ENCODE measurements at regions not wholly inside any gene's neighbourhood (a gene's known extent, or its start where the extent isn't known, plus 50 kb on each side); places are given as distances from the start of the nearest gene placed in this dataset.
"Not testable (repeated sequence)": the region's sequence is repeated elsewhere in the genome, so short reads cannot be mapped to it uniquely, and the experiment has no call there.

DNA sequence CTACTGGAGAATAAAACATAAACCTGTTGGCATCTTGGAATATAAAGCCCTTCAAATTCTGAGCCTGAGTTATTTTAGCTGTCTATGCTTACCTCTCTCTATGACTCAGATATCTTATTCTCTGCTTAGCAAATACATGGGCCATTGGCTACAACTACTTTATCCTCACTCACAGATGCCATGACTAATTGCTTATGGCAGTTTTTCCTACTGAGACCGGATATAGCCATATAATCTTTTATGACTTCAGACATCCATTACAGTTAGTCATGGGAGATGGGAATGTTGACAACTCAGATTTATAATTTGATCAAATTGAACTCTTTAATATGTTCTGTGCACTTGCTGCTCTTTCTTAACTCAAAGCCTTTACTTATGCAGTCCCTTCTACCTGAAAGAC, 502.4 kb upstream of the ATP2B1 start:
- peak; percentile 59 for DNase-seq (ENCODE audit: low read depth)
- TF ChIP-seq, protein P1, sequence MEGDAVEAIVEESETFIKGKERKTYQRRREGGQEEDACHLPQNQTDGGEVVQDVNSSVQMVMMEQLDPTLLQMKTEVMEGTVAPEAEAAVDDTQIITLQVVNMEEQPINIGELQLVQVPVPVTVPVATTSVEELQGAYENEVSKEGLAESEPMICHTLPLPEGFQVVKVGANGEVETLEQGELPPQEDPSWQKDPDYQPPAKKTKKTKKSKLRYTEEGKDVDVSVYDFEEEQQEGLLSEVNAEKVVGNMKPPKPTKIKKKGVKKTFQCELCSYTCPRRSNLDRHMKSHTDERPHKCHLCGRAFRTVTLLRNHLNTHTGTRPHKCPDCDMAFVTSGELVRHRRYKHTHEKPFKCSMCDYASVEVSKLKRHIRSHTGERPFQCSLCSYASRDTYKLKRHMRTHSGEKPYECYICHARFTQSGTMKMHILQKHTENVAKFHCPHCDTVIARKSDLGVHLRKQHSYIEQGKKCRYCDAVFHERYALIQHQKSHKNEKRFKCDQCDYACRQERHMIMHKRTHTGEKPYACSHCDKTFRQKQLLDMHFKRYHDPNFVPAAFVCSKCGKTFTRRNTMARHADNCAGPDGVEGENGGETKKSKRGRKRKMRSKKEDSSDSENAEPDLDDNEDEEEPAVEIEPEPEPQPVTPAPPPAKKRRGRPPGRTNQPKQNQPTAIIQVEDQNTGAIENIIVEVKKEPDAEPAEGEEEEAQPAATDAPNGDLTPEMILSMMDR (IDR thresholded peaks at IDR 0.05; ENCODE audit: insufficient read depth, low read depth, low read length), result no peak
- no peak overlapping the region for H3K4me3 ChIP-seq (ENCODE audit: low read depth, low read length)

DNA sequence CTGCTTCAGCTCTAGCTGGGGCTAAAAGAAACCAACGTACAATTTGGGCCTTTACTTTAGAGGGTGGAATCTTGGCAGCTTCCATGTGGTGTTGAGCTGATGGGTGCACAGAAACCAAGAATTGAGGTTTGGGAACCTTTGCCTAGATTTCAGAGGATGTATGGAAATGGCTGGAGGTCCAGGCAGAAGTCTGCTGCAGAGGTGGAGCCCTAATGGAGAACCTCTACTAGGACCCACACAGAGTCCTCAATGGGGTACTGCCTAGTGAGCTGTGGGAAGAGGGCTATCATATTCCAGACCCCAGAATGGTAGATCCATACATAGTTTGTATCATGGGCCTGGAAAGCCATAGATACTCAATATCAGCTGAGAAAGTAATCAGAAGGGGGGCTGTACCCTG, 500.4 kb upstream of the ATP2B1 start:
- TF ChIP-seq, protein P1 (IDR thresholded peaks at IDR 0.05; ENCODE audit: insufficient read depth, low read depth, low read length), result no peak
- no peak overlapping the region for H3K4me3 ChIP-seq (ENCODE audit: low read depth, low read length)
- DNase-seq (ENCODE audit: low read depth), result no peak

DNA sequence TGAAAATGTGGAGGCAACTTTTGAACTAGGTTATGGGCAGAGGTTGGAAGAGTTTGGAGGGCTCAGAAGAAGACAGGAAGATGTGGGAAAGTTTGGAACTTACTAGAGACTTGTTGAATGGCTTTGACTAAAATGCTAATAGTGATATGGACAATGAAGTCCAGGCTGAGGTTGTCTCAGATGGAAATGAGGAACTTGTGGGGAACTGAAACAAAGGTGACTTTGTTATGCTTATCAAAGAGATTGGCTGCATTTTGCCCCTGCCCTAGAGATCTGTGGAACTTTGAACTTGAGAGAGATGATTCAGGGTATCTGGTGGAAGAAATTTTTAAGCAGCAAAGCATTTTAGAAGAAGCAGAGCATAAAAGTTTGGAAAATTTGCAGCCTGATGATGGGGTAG, 499.7 kb upstream of the ATP2B1 start:
- not testable (repeated sequence) for DNase-seq (ENCODE audit: low read depth); H3K4me3 ChIP-seq (ENCODE audit: low read depth, low read length)

DNA sequence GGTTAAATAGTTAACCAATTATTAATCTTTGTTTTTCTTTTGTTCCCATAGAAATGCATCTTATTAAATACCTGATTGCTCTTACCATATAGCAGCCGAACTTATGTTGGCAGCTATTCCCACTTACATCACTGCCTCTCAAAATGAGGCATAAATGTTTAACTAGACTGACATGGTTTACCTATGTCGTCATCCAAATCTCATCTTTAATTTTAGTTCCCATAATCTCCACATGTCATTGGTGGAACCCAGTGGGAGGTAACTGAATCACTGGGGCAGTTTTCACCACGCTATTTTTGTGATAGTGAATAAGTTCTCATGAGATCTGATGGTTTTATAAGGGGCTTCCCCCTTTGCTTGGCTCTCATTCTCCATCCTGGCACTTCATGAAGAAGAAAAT, 499.2 kb upstream of the ATP2B1 start:
- H3K4me3 ChIP-seq (ENCODE audit: low read depth, low read length), result no peak overlapping the region
- TF ChIP-seq, protein P1 (IDR thresholded peaks at IDR 0.05; ENCODE audit: insufficient read depth, low read depth, low read length), result no peak
- no peak for DNase-seq (ENCODE audit: low read depth)

DNA sequence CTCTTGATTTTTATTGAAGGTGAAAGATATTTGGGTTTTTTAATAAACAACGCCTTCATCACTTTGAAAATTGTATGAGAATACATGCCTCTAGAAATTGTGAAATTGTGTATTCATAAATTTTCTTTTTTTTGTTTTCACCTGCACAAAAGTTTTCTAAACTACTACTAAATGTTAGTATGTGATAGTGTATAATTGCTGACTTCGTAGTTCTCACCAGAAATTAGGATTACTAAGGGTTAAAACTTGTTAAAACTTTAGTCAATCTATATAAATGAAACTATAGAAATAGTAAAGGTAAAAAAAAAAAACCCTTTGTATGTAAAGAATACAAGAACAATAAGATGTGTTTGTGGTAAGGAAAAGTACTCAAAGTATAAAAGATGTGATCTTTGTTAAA, 496.5 kb upstream of the ATP2B1 start:
- DNase-seq (ENCODE audit: low read depth), result no peak
- no peak overlapping the region for H3K4me3 ChIP-seq (ENCODE audit: low read depth, low read length)
- TF ChIP-seq, protein P1 (IDR thresholded peaks at IDR 0.05; ENCODE audit: insufficient read depth, low read depth, low read length), result no peak

DNA sequence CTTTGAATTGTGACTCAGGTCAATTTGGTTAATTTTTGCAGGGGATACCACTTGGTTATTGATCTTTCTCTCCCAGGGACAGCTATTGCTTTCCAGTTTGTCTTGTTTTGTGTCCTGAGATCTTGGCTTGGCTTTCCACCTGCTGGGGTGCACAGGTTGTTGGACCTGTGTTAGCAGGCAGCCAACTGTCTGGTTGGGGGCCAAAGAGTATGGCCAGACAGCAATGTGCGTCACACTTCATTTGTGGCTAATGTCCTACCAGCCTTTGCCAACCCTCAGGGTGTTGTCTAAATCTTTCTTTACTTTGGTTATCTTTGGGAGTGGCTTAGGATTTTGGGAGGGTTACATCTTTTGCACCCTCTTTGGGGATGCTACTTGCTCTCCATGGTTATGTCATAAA, 494.9 kb upstream of the ATP2B1 start:
- DNase-seq (ENCODE audit: low read depth), result no peak
- TF ChIP-seq, protein P1 (IDR thresholded peaks at IDR 0.05; ENCODE audit: insufficient read depth, low read depth, low read length), result no peak
- no peak overlapping the region for H3K4me3 ChIP-seq (ENCODE audit: low read depth, low read length)

DNA sequence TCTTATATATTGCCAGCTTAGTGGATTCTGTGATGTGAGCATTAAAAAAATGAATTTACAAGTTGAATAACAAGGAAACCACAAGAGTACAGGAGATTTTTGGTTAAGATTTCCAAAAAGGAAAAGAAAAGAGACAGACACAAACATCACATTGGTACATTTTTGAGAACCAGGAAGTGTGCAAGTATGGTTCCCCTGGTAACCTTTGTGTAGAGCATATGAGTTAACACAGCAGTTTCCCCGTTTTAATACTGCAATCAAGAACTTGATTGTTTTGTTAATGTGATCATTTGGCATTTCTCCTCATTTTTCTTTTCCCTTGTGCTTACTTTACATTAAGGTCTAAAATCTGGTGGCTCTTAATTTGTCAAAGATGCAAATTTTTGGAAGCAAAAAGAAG, 490.4 kb upstream of the ATP2B1 start:
- no peak for DNase-seq (ENCODE audit: low read depth)
- no peak overlapping the region for H3K4me3 ChIP-seq (ENCODE audit: low read depth, low read length)
- TF ChIP-seq, protein P1 (IDR thresholded peaks at IDR 0.05; ENCODE audit: insufficient read depth, low read depth, low read length), result no peak
